Epithelial cell of proximal tubule (primary cell): ENCODE measurements at regions not wholly inside any gene's neighbourhood (a gene's known extent, or its start where the extent isn't known, plus 50 kb on each side); places are given as distances from the start of the nearest gene placed in this dataset.

Source experiments
- DNase-seq: peaks from one replicate; pipeline ENCODE4 v3.0.0-alpha.2; 2011; ENCODE audit warnings: low read depth
- H3K4me3 ChIP-seq: 2 replicates; pipeline ENCODE4 v1.5.1; 2011; ENCODE audit warnings: low read depth, mild to moderate bottlenecking, low read length
- TF ChIP-seq, protein P1 (sequence below): conservative IDR thresholded peaks from 2 replicates; pipeline ENCODE4 v1.5.1; 2012; ENCODE audit warnings: low read depth, mild to moderate bottlenecking, low read length

DNA sequence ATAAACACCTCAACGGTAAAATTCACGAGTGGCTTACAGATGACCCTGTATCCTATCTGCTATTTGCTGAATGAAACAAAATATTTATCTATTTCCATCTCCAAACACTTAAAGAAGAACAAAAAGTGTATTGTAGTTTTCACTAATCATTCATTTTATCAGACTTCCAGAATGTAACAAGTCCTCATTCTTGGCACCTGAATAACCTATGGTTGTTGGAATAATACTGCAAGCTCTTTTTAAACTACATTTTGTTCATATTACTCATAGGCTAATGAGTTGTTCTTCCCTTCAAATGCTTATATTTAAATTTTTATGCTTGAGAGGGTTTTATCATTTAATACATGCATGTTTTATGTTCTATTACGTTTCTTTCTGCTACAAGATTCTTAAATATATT lies 1434.1 kb downstream of the SI start:
- no peak overlapping the region for H3K4me3 ChIP-seq
- no peak for DNase-seq
- TF ChIP-seq, protein P1, sequence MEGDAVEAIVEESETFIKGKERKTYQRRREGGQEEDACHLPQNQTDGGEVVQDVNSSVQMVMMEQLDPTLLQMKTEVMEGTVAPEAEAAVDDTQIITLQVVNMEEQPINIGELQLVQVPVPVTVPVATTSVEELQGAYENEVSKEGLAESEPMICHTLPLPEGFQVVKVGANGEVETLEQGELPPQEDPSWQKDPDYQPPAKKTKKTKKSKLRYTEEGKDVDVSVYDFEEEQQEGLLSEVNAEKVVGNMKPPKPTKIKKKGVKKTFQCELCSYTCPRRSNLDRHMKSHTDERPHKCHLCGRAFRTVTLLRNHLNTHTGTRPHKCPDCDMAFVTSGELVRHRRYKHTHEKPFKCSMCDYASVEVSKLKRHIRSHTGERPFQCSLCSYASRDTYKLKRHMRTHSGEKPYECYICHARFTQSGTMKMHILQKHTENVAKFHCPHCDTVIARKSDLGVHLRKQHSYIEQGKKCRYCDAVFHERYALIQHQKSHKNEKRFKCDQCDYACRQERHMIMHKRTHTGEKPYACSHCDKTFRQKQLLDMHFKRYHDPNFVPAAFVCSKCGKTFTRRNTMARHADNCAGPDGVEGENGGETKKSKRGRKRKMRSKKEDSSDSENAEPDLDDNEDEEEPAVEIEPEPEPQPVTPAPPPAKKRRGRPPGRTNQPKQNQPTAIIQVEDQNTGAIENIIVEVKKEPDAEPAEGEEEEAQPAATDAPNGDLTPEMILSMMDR: no peak

DNA sequence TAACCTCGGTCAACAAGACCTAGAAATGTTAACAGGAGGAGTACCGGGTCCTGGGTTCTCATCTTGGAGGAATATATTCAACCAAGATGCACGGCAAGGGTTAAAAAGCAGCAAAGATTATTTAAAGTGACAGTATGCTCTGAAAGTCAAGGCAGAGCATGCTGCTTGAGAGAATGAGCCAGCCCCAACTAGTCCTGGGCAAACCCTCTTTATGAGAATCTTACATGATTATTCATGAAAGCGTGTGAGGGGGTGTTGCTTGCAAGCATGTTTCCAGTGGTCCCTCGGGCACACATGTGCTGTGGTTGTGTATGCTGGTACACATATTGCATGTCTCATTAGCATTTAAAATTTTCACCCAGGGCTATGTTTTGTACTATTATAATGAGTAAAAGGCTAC lies 1445.6 kb downstream of the SI start:
- no peak overlapping the region for H3K4me3 ChIP-seq
- DNase-seq: no peak
- TF ChIP-seq, protein P1: no peak

DNA sequence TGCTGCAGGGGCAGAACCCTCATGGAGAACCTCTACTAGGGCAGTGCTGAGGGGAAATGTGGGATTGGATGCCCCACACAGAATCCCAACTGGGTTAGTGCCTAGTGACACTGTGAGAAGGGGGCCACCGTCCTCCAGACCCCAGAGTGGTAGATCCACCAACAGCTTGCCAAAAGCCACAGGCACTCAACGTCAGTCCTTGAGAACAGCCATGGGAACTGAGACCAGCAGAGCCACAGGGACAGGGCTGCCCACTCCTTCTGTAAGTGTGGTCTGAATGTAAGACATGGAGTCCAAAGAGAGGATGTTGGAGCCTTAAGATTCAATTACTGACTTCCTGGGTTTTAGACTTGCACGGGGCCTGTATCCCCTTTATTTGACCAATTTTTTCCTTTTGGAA lies 1451.5 kb downstream of the SI start:
- TF ChIP-seq, protein P1: no peak
- H3K4me3 ChIP-seq: no peak overlapping the region
- DNase-seq: no peak

DNA sequence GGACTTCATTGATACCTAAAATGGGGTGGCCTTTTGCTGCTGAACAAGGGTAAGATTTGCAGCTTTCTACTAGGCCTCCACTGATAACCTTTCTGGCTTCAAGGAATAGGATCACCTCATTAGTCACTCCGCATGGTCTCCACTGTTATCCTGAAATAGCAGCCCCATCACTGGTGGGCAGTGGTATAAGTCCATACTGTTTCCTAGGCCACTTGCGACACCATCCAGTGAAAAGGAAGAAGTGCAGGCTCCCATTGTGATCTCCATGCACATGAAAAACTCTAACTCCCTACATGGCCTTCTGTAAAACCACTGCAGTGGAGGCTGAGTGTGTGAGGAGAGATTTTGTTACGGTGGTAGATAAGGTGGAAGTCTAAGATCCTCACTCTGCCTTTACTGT lies 1455.9 kb downstream of the SI start:
- TF ChIP-seq, protein P1: peak; percentile 21
- DNase-seq: no peak

DNA sequence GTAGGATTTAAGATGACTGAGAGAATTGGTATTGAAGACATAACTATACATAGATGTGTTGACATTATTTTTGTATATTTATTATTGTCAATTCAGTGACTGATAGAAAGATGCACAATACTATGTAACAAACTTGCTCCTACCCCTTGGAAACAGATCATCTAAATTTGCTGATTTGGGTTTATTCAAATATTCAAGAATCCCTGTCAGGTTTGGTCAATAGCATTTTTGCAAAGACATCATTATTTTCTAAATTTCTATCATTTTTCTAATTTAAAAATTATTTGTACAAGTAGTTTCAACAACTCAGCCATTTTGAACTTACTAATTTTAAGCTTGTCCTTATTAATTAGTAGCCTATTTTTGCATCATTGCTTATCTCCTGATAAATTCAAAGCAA lies 1463.4 kb downstream of the SI start:
- TF ChIP-seq, protein P1: no peak
- no peak overlapping the region for H3K4me3 ChIP-seq
- no peak for DNase-seq

More for the DNA sequence above, 1455.9 kb downstream of the SI start:
- H3K4me3 ChIP-seq: no peak overlapping the region

DNA sequence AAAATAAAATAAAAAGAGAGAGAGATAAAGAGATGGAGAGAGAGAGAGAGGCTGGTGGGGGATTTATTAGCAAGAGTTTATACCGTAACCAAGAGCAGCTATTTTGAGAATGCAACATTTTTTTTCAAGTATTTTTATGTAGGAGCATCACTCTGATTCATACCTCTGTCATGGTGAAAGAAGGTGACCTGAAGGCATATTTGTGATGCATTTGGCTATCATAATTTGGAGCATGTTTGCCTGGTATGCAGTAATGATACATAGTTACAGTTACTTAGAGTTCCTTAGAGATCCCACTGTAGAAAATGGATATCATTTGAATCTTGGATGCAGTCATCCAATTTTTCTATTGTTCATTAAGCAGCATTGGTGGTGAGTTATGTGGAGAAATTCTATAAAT lies 1472.4 kb downstream of the SI start:
- TF ChIP-seq, protein P1: no peak
- DNase-seq: no peak
- no peak overlapping the region for H3K4me3 ChIP-seq

DNA sequence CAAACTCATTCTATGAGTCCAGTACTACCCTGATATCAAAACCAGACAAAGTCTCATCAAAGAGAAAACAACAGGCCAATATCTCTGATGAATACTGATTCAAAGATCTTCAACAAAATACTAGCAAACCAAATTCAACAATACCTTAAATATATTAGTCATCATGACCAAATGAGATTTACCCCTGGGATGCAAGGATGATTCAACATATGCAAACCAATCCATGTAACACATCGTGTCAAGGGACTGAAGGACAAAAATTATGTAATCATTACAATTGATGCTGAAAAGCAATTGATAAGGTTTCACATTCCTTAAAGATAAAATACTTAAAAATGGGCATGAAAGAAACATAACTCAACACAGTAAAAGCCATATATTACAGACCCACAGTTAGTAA lies 1476.9 kb downstream of the SI start:
- no peak overlapping the region for H3K4me3 ChIP-seq
- DNase-seq: no peak
- TF ChIP-seq, protein P1: no peak
